GM10248 (cell line): ENCODE measurements at regions not wholly inside any gene's neighbourhood (a gene's known extent, or its start where the extent isn't known, plus 50 kb on each side); places are given as distances from the start of the nearest gene placed in this dataset.

Experiments
- CTCF ChIA-PET: fragments of 300-600 bp; sonication (Branson Sonifier 250); formaldehyde crosslinking; extraction: SDS; loops from one replicate; lab custom pipeline; 2021; ENCODE audit warnings: antibody characterized with exemption; lab: Yijun Ruan, JAX
- POLR2A ChIA-PET: fragments of 350-650 bp; sonication (Branson Sonifier 250); formaldehyde crosslinking; extraction: SDS; loops from one replicate; lab custom pipeline; 2020; ENCODE audit warnings: antibody characterized with exemption; lab: Yijun Ruan, JAX
- DNase-seq: peaks from one replicate; pipeline ENCODE4 v3.0.0; 2012; ENCODE audit errors: extremely low spot score
- CTCF ChIP-seq: IDR thresholded peaks from 2 replicates; pipeline ENCODE4 v1.5.1; 2012; ENCODE audit warnings: mild to moderate bottlenecking, low read depth; ENCODE audit errors: extremely low read depth, missing control alignments, control extremely low read depth

DNA sequence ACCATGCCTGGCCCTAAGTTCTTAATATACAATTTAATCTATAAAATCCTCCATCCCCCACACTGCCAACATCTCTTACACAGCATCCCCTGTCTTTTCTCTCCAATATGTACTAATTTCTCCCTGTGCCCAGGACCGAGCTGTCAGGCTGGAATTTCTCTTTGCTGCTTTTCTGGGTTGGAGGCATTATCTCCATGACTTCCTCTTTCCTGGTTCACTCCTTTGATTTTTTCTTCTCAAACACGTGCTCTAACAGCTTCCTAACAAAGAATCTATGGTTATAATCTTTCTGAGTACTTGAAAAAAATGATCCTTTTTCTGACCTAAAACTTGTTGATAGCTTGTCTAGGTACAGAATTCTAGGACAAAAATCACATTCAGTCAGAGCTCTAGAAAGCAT lies 112.8 kb downstream of the C1D start:
- DNase-seq, result no peak
- TF ChIP-seq CTCF, result no peak
- ChIA-PET POLR2A (no interaction called here), CTCF (interaction anchor here (0.9 kb wide), 1 partner anchor 20 kb away, joined by 3 read pairs; no protein-coding TSS in a partner anchor)

DNA sequence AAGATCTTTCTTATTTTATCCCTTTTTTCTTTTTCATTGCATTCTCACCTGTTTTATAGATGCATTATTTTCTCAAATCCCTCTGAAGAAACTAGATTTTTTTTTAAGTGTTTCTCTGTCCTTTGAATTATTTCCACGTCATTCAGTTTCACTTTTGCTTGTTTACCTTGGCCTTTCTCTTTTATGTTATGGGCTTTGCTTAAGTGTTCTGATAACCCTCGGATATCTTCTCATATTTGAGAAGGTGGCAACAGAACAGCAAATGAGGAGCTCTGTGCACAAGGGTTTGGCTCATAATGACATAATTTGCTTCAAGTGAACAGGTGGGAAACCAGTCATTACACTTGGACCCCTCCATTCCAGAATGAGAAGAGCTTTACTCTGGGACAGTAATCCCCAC lies 111.9 kb downstream of the C1D start:
- CTCF ChIA-PET, result no interaction called here

GRCh38 chr2:67952066-67952465 lies 110.7 kb downstream of the C1D start:
- CTCF ChIA-PET, result interaction anchor here (1.7 kb wide), 1 partner anchor 12 kb away, joined by 6 read pairs; no protein-coding TSS in a partner anchor
- DNase-seq, result no peak
- POLR2A ChIA-PET, result no interaction called here
- TF ChIP-seq CTCF, result no peak

More for the DNA sequence above, 111.9 kb downstream of the C1D start:
- no peak for DNase-seq
- no peak for TF ChIP-seq CTCF
- POLR2A ChIA-PET, result no interaction called here

- no peak for TF ChIP-seq CTCF
- ChIA-PET CTCF (no interaction called here), POLR2A (no interaction called here)
- no peak for DNase-seq
Measured at GRCh38 chr2:67954093-67954748, 108.6 kb downstream of the C1D start.

GRCh38 chr2:67955748-67956603 lies 106.8 kb downstream of the C1D start:
- CTCF ChIA-PET, result no interaction called here
- POLR2A ChIA-PET, result no interaction called here
- no peak for TF ChIP-seq CTCF
- DNase-seq, result no peak

- ChIA-PET POLR2A (interaction anchor here (0.6 kb wide), 1 partner anchor 298 kb away, joined by 3 read pairs; no protein-coding TSS in a partner anchor), CTCF (interaction anchor here (2.1 kb wide), 1 partner anchor 10 kb away, joined by 7 read pairs; no protein-coding TSS in a partner anchor)
- no peak for TF ChIP-seq CTCF
- no peak for DNase-seq
Measured at GRCh38 chr2:67965246-67965645, 97.6 kb downstream of the C1D start.
